Stomach (tissue), 8 donors: ENCODE measurements at regions not wholly inside any gene's neighbourhood (a gene's known extent, or its start where the extent isn't known, plus 50 kb on each side); places are given as distances from the start of the nearest gene placed in this dataset.

ENCODE experiments used
- DNase-seq, 2 donors: peaks; one replicate each; pipeline versions ENCODE4 v3.0.0 to v3.0.0-alpha.2; 2013 to 2019
- H3K27ac ChIP-seq, 5 donors: fragments of 200-600 bp in 4 of 5; sonication (generic) in 4 of 5; one replicate each; pipeline ENCODE4 v1.5.1; 2013 to 2019; ENCODE audit warnings: mild to moderate bottlenecking in 1 of 5, moderate library complexity in 1 of 5
- H3K27me3 ChIP-seq, 3 donors: fragments of 200-600 bp; sonication (generic); one replicate each; pipeline ENCODE4 v1.5.1; 2017 to 2019; ENCODE audit warnings: mixed run types in 1 of 3
- H3K36me3 ChIP-seq, 4 donors: fragments of 200-600 bp; sonication (generic); 1 replicate in 3 of 4; 2 replicates in 1 of 4; pipeline ENCODE4 v1.5.1; 2016 to 2019
- H3K4me1 ChIP-seq, 4 donors: fragments of 200-600 bp; sonication (generic); one replicate each; pipeline ENCODE4 v1.5.1; 2016 to 2019
- H3K4me3 ChIP-seq, 4 donors: fragments of 200-600 bp; sonication (generic) in 3 of 4; one replicate each; pipeline ENCODE4 v1.5.1; 2016 to 2019; ENCODE audit warnings: mild to moderate bottlenecking in 1 of 4
- H3K9me3 ChIP-seq, 4 donors: fragments of 200-600 bp; sonication (generic); one replicate each; pipeline ENCODE4 v1.5.1; 2016 to 2019
- CTCF ChIP-seq, 7 experiments: fragments of 450-650 bp in 4 of 7; fragments of 200-600 bp in 3 of 7; sonication (generic) in 3 of 7; IDR thresholded peaks; one replicate each; pipeline ENCODE4 v1.5.1; 2016 to 2019; ENCODE audit warnings: antibody characterized with exemption in 7 of 7, control low read depth in 2 of 7, mild to moderate bottlenecking in 1 of 7
- EP300 ChIP-seq: sonication (generic); formaldehyde crosslinking; IDR thresholded peaks from one replicate; pipeline ENCODE4 v1.6.1; 2017; ENCODE audit warnings: antibody characterized with exemption
- POLR2A ChIP-seq, 4 donors: fragments of 450-650 bp; IDR thresholded peaks; one replicate each; pipeline ENCODE4 v1.6.1; 2016; ENCODE audit warnings: antibody characterized with exemption in 4 of 4, control low read depth in 2 of 4, mild to moderate bottlenecking in 1 of 4, moderate library complexity in 1 of 4
- POLR2AphosphoS5 ChIP-seq, 3 donors: sonication (generic); formaldehyde crosslinking; IDR thresholded peaks; one replicate each; pipeline ENCODE4 v1.6.1; 2016; ENCODE audit warnings: antibody characterized with exemption in 3 of 3
- WGBS, 5 donors: extraction: QIAGEN DNeasy Blood & Tissue Kit in 3 of 5; methylation state at CpG; one replicate each; pipeline versions ENCODE4 v1.1.5 to v1.1.7; 2013 to 2018; 5-methylcytosine and 5-hydroxymethylcytosine counted together
- intact Hi-C: fragments of 100-400 bp; cut with DNase I; formaldehyde crosslinking; loops from one replicate; pipeline ENCODE4 v1.15.1; 2023; ENCODE audit warnings: low total_unique reads
- donor health status: healthy with polysubstance abuse.
- donor health status: Bipolar disorder and iron deficiency.
- donor health status: healthy.

GRCh38 chr5:164335837-164336236 lies 830.4 kb downstream of the MAT2B start:
- Histone ChIP-seq H3K27ac (no peak overlapping the region), H3K9me3 (no peaks in the 10 kb centered on the region), H3K36me3 (no peaks in the 10 kb centered on the region), H3K4me1 (no peaks in the 10 kb centered on the region), H3K4me3 (no peak overlapping the region), H3K27me3 (no peaks in the 10 kb centered on the region)
- no peak for DNase-seq
- TF ChIP-seq POLR2AphosphoS5 (IDR thresholded peaks at IDR 0.05) (no peak), EP300 (no peak), CTCF (IDR thresholded peaks at IDR 0.05) (no peak), POLR2A (IDR thresholded peaks at IDR 0.05) (no peak)
- WGBS, 5 donors: 69 to 89% (median 82%) methylated on average over 1 of the region's 1 CpG
- intact Hi-C loops: no loop called here

GRCh38 chr5:164336276-164336675 lies 830.9 kb downstream of the MAT2B start:
- DNase-seq: no peak
- no peak for TF ChIP-seq POLR2AphosphoS5 (IDR thresholded peaks at IDR 0.05)
- no peak for TF ChIP-seq POLR2A (IDR thresholded peaks at IDR 0.05)
- no peak for TF ChIP-seq EP300
- no peak for TF ChIP-seq CTCF (IDR thresholded peaks at IDR 0.05)
- WGBS, 5 donors: 50 to 67% (median 57%) methylated on average over 1 of the region's 1 CpG
- intact Hi-C loops: no loop called here
- Histone ChIP-seq H3K27ac (no peak overlapping the region), H3K36me3 (no peaks in the 10 kb centered on the region), H3K4me1 (no peaks in the 10 kb centered on the region), H3K9me3 (no peaks in the 10 kb centered on the region), H3K4me3 (no peak overlapping the region), H3K27me3 (no peaks in the 10 kb centered on the region)

GRCh38 chr5:164336906-164337305 lies 831.5 kb downstream of the MAT2B start:
- no peak for DNase-seq
- H3K36me3 ChIP-seq: no peaks in the 10 kb centered on the region
- 59 to 74% (median 60%) methylated on average over 2 of the region's 2 CpGs for WGBS, 5 donors
- no peaks in the 10 kb centered on the region for H3K4me1 ChIP-seq
- TF ChIP-seq POLR2AphosphoS5 (IDR thresholded peaks at IDR 0.05): no peak
- TF ChIP-seq POLR2A (IDR thresholded peaks at IDR 0.05): no peak
- TF ChIP-seq EP300: no peak
- no peak for TF ChIP-seq CTCF (IDR thresholded peaks at IDR 0.05)
- H3K9me3 ChIP-seq: no peaks in the 10 kb centered on the region
- H3K27me3 ChIP-seq: no peaks in the 10 kb centered on the region
- H3K27ac ChIP-seq: no peak overlapping the region
- intact Hi-C loops: no loop called here
- no peak overlapping the region for H3K4me3 ChIP-seq

- no peak overlapping the region for H3K27ac ChIP-seq
- H3K27me3 ChIP-seq: no peaks in the 10 kb centered on the region
- no peak overlapping the region for H3K4me3 ChIP-seq
- no peaks in the 10 kb centered on the region for H3K36me3 ChIP-seq
- WGBS, 5 donors: 41 to 47% (median 45%) methylated on average over 2 of the region's 2 CpGs
- TF ChIP-seq POLR2AphosphoS5 (IDR thresholded peaks at IDR 0.05): no peak
- no peak for TF ChIP-seq EP300
- TF ChIP-seq CTCF (IDR thresholded peaks at IDR 0.05): no peak
- TF ChIP-seq POLR2A (IDR thresholded peaks at IDR 0.05): no peak
- no peaks in the 10 kb centered on the region for H3K4me1 ChIP-seq
- DNase-seq: no peak
- intact Hi-C loops: no loop called here
- no peaks in the 10 kb centered on the region for H3K9me3 ChIP-seq
Measured at GRCh38 chr5:164341056-164341619, 835.7 kb downstream of the MAT2B start.
